IMR-90 (cell line): ENCODE measurements at regions not wholly inside any gene's neighbourhood (a gene's known extent, or its start where the extent isn't known, plus 50 kb on each side); places are given as distances from the start of the nearest gene placed in this dataset.
A peak's percentile ranks its signal among the peaks of the same experiment; 100 is the strongest.

Source experiments
- ATAC-seq: fragments of 200-7000 bp; cut with Tn5 transposase; 2 replicates; pipeline ENCODE4 v1.9.1; 2020; ENCODE audit warnings: low read depth, mild to moderate bottlenecking, moderate library complexity
- BruUV-seq: library from RNA; stranded (reverse); fragments of 400-500 nt; replicated peaks from 2 replicates; lab custom pipeline; 2021; lab: Mats Ljungman, UMichigan
- CTCF ChIA-PET: fragments of 300-600 bp; formaldehyde crosslinking; extraction: SDS; loops from one replicate; lab custom pipeline; 2021; ENCODE audit warnings: antibody characterized with exemption; lab: Yijun Ruan, JAX
- POLR2A ChIA-PET: fragments of 300-600 bp; sonication (Branson Sonifier 250); formaldehyde crosslinking; loops from one replicate; lab custom pipeline; 2022; ENCODE audit warnings: antibody characterized with exemption; ENCODE audit not compliant: unreplicated experiment; lab: Charles Lee
- DNase-seq: peaks from one replicate; pipeline ENCODE4 v3.0.0; 2013
- H2AFZ ChIP-seq: replicated peaks from 2 replicates; pipeline ENCODE3; 2013; ENCODE audit warnings: low read length, mild to moderate bottlenecking; ENCODE audit not compliant: poor library complexity
- H2AK5ac ChIP-seq: 2 replicates; pipeline ENCODE4 v1.6.1; 2013; ENCODE audit warnings: low read depth, low read length, inconsistent platforms
- H2AK9ac ChIP-seq: replicated peaks from 2 replicates; pipeline ENCODE3; 2013; ENCODE audit warnings: mild to moderate bottlenecking, low read depth, low read length, moderate library complexity; ENCODE audit not compliant: poor library complexity
- H2BK120ac ChIP-seq: 2 replicates; pipeline ENCODE4 v1.6.1; 2013; ENCODE audit warnings: low read depth, low read length, inconsistent platforms
- H2BK15ac ChIP-seq: 3 replicates; pipeline ENCODE4 v1.6.1; 2013; ENCODE audit warnings: low read depth, low read length, inconsistent platforms
- H2BK20ac ChIP-seq: 2 replicates; pipeline ENCODE4 v1.6.1; 2013; ENCODE audit warnings: low read depth, mild to moderate bottlenecking, inconsistent platforms, low read length, moderate library complexity
- H2BK5ac ChIP-seq: 2 replicates; pipeline ENCODE4 v1.6.1; 2013; ENCODE audit warnings: mild to moderate bottlenecking, low read depth, low read length, inconsistent platforms; ENCODE audit not compliant: poor library complexity, severe bottlenecking
- H3K14ac ChIP-seq: replicated peaks from 2 replicates; pipeline ENCODE4 v1.6.1; 2013; ENCODE audit warnings: low read depth, low read length, inconsistent platforms
- H3K18ac ChIP-seq: 2 replicates; pipeline ENCODE4 v1.6.1; 2013; ENCODE audit warnings: low read depth, low read length, control low read depth
- H3K23ac ChIP-seq: 2 replicates; pipeline ENCODE4 v1.6.1; 2013; ENCODE audit warnings: low read depth, low read length, inconsistent platforms
- H3K27ac ChIP-seq: 2 replicates; pipeline ENCODE4 v1.5.1; 2013; ENCODE audit warnings: mild to moderate bottlenecking, control low read depth, low read length; ENCODE audit not compliant: insufficient read depth
- H3K27me3 ChIP-seq: 2 replicates; pipeline ENCODE4 v1.6.1; 2013; ENCODE audit warnings: low read length; ENCODE audit not compliant: control insufficient read depth, insufficient read depth
- H3K36me3 ChIP-seq: 2 replicates; pipeline ENCODE4 v1.6.1; 2013; ENCODE audit warnings: low read length, mixed read lengths; ENCODE audit not compliant: control insufficient read depth, insufficient read depth
- H3K4ac ChIP-seq: 2 replicates; pipeline ENCODE4 v1.6.1; 2013; ENCODE audit warnings: low read depth, low read length, inconsistent platforms
- H3K4me1 ChIP-seq: 2 replicates; pipeline ENCODE4 v1.6.1; 2013; ENCODE audit warnings: low read length, mixed read lengths; ENCODE audit not compliant: control insufficient read depth, insufficient read depth
- H3K4me2 ChIP-seq: 2 replicates; pipeline ENCODE4 v1.6.1; 2013; ENCODE audit warnings: low read depth, mild to moderate bottlenecking, control low read depth, low read length, moderate library complexity
- H3K4me3 ChIP-seq: 2 replicates; pipeline ENCODE4 v1.5.1; 2013; ENCODE audit warnings: low read depth, mild to moderate bottlenecking, control low read depth, low read length, moderate library complexity; ENCODE audit not compliant: insufficient read depth
- H3K56ac ChIP-seq: 2 replicates; pipeline ENCODE4 v1.6.1; 2013; ENCODE audit warnings: low read length, inconsistent platforms; ENCODE audit not compliant: insufficient read depth; ENCODE audit errors: extremely low read depth
- H3K79me1 ChIP-seq, 2 experiments: 2 replicates each; pipeline ENCODE4 v1.6.1; 2013; ENCODE audit warnings: low read length in 2 of 2, inconsistent platforms in 1 of 2, low read depth in 1 of 2
- H3K9ac ChIP-seq: 2 replicates; pipeline ENCODE4 v1.6.1; 2013; ENCODE audit warnings: low read depth, low read length, control low read depth
- H3K9me1 ChIP-seq: 2 replicates; pipeline ENCODE4 v1.6.1; 2013; ENCODE audit warnings: low read length, inconsistent platforms; ENCODE audit not compliant: insufficient read depth
- H3K9me3 ChIP-seq: 2 replicates; pipeline ENCODE4 v1.6.1; 2013; ENCODE audit warnings: low read length; ENCODE audit not compliant: control insufficient read depth, insufficient read depth
- H4K20me1 ChIP-seq: 2 replicates; pipeline ENCODE4 v1.6.1; 2013; ENCODE audit warnings: low read length, inconsistent platforms; ENCODE audit not compliant: insufficient read depth
- H4K5ac ChIP-seq: 2 replicates; pipeline ENCODE4 v1.6.1; 2013; ENCODE audit warnings: mild to moderate bottlenecking, low read depth, low read length, control low read depth
- H4K8ac ChIP-seq, 2 experiments: 2 replicates each; pipeline ENCODE4 v1.6.1; 2013; ENCODE audit warnings: low read depth in 2 of 2, low read length in 2 of 2, control low read depth in 1 of 2, inconsistent platforms in 1 of 2
- H4K91ac ChIP-seq: 2 replicates; pipeline ENCODE4 v1.6.1; 2013; ENCODE audit warnings: low read depth, low read length, inconsistent platforms; ENCODE audit not compliant: insufficient read depth
- BHLHE40 ChIP-seq: fragments of 150-350 bp; IDR thresholded peaks from 2 replicates; pipeline ENCODE4 v1.6.1; 2016; ENCODE audit warnings: mild to moderate bottlenecking, low read depth, low read length
- CEBPB ChIP-seq: IDR thresholded peaks from 2 replicates; pipeline ENCODE4 v1.6.1; 2012; ENCODE audit warnings: low read depth, low read length, improper control_type of control experiment
- CHD1 ChIP-seq: IDR thresholded peaks from 2 replicates; pipeline ENCODE4 v1.6.1; 2012; ENCODE audit warnings: low read depth, low read length, improper control_type of control experiment
- CTCF ChIP-seq: conservative IDR thresholded peaks from 2 replicates; pipeline ENCODE4 v1.5.1; 2012; ENCODE audit warnings: mild to moderate bottlenecking, low read depth, low read length, improper control_type of control experiment
- FOS ChIP-seq: fragments of 150-350 bp; IDR thresholded peaks from 2 replicates; pipeline ENCODE4 v1.6.1; 2016; ENCODE audit warnings: low read depth, low read length
- MAZ ChIP-seq: IDR thresholded peaks from 2 replicates; pipeline ENCODE4 v1.6.1; 2012; ENCODE audit warnings: low read depth, mild to moderate bottlenecking, low read length, improper control_type of control experiment, moderate library complexity, borderline replicate concordance
- MXI1 ChIP-seq: IDR thresholded peaks from 2 replicates; pipeline ENCODE4 v1.6.1; 2012; ENCODE audit warnings: low read depth, mild to moderate bottlenecking, low read length, moderate library complexity, borderline replicate concordance
- RAD21 ChIP-seq: IDR thresholded peaks from 2 replicates; pipeline ENCODE4 v1.6.1; 2012; ENCODE audit warnings: low read length, improper control_type of control experiment
- RCOR1 ChIP-seq: IDR thresholded peaks from 2 replicates; pipeline ENCODE4 v1.6.1; 2012; ENCODE audit warnings: mild to moderate bottlenecking, low read length, improper control_type of control experiment; ENCODE audit not compliant: insufficient replicate concordance
- RFX5 ChIP-seq: IDR thresholded peaks from 2 replicates; pipeline ENCODE4 v1.8.0; 2012; ENCODE audit warnings: low read depth, mild to moderate bottlenecking, low read length, moderate library complexity
- SMC3 ChIP-seq: fragments of 150-350 bp; IDR thresholded peaks from 2 replicates; pipeline ENCODE4 v1.6.1; 2016; ENCODE audit warnings: low read depth, mild to moderate bottlenecking, antibody characterized with exemption, low read length, moderate library complexity
- WGBS, 2 experiments: methylation state at CpG; one replicate each; pipeline versions ENCODE4 v1.1.5 to v1.1.7; 2013; ENCODE audit warnings: missing lambda C conversion rate in 2 of 2; ENCODE audit not compliant: insufficient read length in 1 of 2; ENCODE audit errors: extremely low coverage in 2 of 2; 5-methylcytosine and 5-hydroxymethylcytosine counted together
- dilution Hi-C: fragments of 300-500 bp; cut with HindIII; formaldehyde crosslinking; loops from one replicate; pipeline ENCODE4 v1.14.3; 2018; ENCODE audit warnings: low sequenced_read_pairs; ENCODE audit not compliant: unreplicated experiment
- in situ Hi-C: fragments of 300-500 bp; cut with MboI; formaldehyde crosslinking; loops from 3 replicates; pipeline ENCODE4 v1.14.3; 2019; ENCODE audit warnings: low sequenced_read_pairs, inconsistent platforms, mixed read lengths
- intact Hi-C: fragments of 100-400 bp; cut with micrococcal nuclease; formaldehyde crosslinking; loops from 2 replicates; pipeline ENCODE4 v1.10.0; 2022
- TF ChIP-seq, protein P1 (sequence below): fragments of 150-350 bp; IDR thresholded peaks from 2 replicates; pipeline ENCODE4 v1.6.1; 2016; ENCODE audit warnings: low read depth, mild to moderate bottlenecking, low read length, moderate library complexity, borderline replicate concordance
- TF ChIP-seq, protein P2 (sequence below): fragments of 150-350 bp; IDR thresholded peaks from 2 replicates; pipeline ENCODE4 v1.6.1; 2017; ENCODE audit warnings: mild to moderate bottlenecking, antibody characterized with exemption, low read length, low read depth

DNA sequence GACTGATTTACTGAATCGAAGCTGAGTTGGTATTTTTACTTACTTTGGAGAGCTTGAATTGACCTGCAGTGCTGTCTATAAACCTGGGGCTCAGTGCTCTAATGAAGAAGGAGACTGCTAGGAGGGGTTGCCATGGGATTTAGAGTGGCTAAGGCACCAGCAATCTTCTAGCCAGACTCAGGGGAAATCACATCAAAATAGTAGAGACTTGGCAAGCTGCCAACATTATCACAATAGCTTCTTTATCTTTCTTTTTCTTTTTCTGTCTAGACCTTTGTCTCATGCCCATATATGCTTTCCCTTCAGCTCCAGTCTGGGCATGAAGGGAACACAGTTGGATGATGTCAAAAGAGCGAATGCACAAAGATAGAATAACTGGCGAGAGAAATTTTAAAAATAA lies 301.1 kb upstream of the DPYD start:
- Histone ChIP-seq H3K4me1 (no peaks in the 10 kb centered on the region), H3K36me3 (no peaks in the 10 kb centered on the region), H2AFZ (no peak overlapping the region), H3K4ac (no peak overlapping the region), H2BK20ac (no peak overlapping the region; the same call in 1 of the 2 replicates), H4K5ac (no peak overlapping the region), H3K9me3 (no peaks in the 10 kb centered on the region), H3K23ac (no peak overlapping the region), H3K27me3 (no peaks in the 10 kb centered on the region), H2BK5ac (no peak overlapping the region), H2BK15ac (peak overlapping the region; percentile 14; the same call in 1 of the 3 replicates), H4K8ac (no peak overlapping the region), H3K18ac (no peak overlapping the region), H3K27ac (no peak overlapping the region), H4K20me1 (no peaks in the 10 kb centered on the region), H3K56ac (no peak overlapping the region), H4K91ac (no peak overlapping the region), H2BK120ac (no peak overlapping the region), H3K4me3 (no peak overlapping the region), H2AK9ac (no peak overlapping the region), H3K9ac (no peak overlapping the region), H2AK5ac (no peak overlapping the region), H3K9me1 (no peaks in the 10 kb centered on the region), H3K4me2 (no peak overlapping the region), H3K79me1 (no peaks in the 10 kb centered on the region), H3K14ac (no peak overlapping the region)
- DNase-seq (no peak), ATAC-seq (no peak)
- TF ChIP-seq RFX5 (no peak), CEBPB (no peak), CHD1 (no peak), BHLHE40 (no peak), SMC3 (no peak), FOS (no peak), CTCF (no peak), MXI1 (no peak), MAZ (no peak), RCOR1 (no peak), RAD21 (no peak)
- TF ChIP-seq, protein P1, sequence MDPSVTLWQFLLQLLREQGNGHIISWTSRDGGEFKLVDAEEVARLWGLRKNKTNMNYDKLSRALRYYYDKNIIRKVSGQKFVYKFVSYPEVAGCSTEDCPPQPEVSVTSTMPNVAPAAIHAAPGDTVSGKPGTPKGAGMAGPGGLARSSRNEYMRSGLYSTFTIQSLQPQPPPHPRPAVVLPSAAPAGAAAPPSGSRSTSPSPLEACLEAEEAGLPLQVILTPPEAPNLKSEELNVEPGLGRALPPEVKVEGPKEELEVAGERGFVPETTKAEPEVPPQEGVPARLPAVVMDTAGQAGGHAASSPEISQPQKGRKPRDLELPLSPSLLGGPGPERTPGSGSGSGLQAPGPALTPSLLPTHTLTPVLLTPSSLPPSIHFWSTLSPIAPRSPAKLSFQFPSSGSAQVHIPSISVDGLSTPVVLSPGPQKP: no peak
- TF ChIP-seq, protein P2, sequence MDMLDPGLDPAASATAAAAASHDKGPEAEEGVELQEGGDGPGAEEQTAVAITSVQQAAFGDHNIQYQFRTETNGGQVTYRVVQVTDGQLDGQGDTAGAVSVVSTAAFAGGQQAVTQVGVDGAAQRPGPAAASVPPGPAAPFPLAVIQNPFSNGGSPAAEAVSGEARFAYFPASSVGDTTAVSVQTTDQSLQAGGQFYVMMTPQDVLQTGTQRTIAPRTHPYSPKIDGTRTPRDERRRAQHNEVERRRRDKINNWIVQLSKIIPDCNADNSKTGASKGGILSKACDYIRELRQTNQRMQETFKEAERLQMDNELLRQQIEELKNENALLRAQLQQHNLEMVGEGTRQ: no peak
- no TSS peak for BruUV-seq
- in situ Hi-C loops: no loop called here
- POLR2A ChIA-PET: no interaction called here
- no CpG with 5 or more reads among the region's 3 CpGs for WGBS, 2 experiments
- CTCF ChIA-PET: interaction anchor here (0.7 kb wide), 1 partner anchor 282 kb away, joined by 3 read pairs; no protein-coding TSS in a partner anchor
- dilution Hi-C loops: no loop called here
- intact Hi-C loops: no loop called here
